IPS-15b (cell line): ENCODE measurements at regions not wholly inside any gene's neighbourhood (a gene's known extent, or its start where the extent isn't known, plus 50 kb on each side); places are given as distances from the start of the nearest gene placed in this dataset.

ENCODE experiments used
- H3K27me3 ChIP-seq: one replicate; pipeline ENCODE4 v1.6.1; 2013; ENCODE audit warnings: low read length; ENCODE audit not compliant: control insufficient read depth, insufficient read depth
- H3K36me3 ChIP-seq: one replicate; pipeline ENCODE4 v1.6.1; 2013; ENCODE audit warnings: low read length; ENCODE audit not compliant: control insufficient read depth, insufficient read depth
- H3K4me1 ChIP-seq: one replicate; pipeline ENCODE4 v1.6.1; 2013; ENCODE audit warnings: mild to moderate bottlenecking, low read length; ENCODE audit not compliant: control insufficient read depth, insufficient read depth
- H3K4me3 ChIP-seq: one replicate; pipeline ENCODE4 v1.5.1; 2013; ENCODE audit warnings: low read depth, low read length
- H3K9ac ChIP-seq: one replicate; pipeline ENCODE4 v1.6.1; 2013; ENCODE audit warnings: low read depth, mild to moderate bottlenecking, low read length
- H3K9me3 ChIP-seq: one replicate; pipeline ENCODE4 v1.6.1; 2013; ENCODE audit warnings: mild to moderate bottlenecking, low read length; ENCODE audit not compliant: control insufficient read depth, insufficient read depth

DNA sequence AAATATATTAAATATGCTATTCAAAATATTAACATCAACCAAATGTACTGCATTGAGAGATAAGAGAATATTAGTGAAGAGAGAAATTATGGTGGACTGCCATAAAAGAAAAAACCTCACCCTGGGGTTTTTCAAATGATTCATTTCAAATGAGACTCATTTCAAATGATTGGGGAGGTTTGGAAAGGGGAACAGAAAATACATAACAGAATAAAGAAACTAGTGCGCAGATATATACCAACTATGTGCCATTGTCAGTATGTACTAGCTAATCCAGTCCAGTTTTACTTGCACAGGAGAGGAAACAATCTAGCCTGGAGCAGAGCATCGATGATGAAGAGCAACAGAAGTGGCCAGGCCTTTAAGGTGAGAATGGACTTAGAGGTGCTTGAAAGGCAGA, 651.6 kb upstream of the RORB start:
- no peak overlapping the region for H3K4me3 ChIP-seq
- peak overlapping the region; percentile 29 for H3K9ac ChIP-seq
- no peaks in the 10 kb centered on the region for H3K27me3 ChIP-seq
- H3K9me3 ChIP-seq: no peaks in the 10 kb centered on the region
- no peaks in the 10 kb centered on the region for H3K36me3 ChIP-seq
- H3K4me1 ChIP-seq: peaks cover 23% of the 10 kb centered on the region

DNA sequence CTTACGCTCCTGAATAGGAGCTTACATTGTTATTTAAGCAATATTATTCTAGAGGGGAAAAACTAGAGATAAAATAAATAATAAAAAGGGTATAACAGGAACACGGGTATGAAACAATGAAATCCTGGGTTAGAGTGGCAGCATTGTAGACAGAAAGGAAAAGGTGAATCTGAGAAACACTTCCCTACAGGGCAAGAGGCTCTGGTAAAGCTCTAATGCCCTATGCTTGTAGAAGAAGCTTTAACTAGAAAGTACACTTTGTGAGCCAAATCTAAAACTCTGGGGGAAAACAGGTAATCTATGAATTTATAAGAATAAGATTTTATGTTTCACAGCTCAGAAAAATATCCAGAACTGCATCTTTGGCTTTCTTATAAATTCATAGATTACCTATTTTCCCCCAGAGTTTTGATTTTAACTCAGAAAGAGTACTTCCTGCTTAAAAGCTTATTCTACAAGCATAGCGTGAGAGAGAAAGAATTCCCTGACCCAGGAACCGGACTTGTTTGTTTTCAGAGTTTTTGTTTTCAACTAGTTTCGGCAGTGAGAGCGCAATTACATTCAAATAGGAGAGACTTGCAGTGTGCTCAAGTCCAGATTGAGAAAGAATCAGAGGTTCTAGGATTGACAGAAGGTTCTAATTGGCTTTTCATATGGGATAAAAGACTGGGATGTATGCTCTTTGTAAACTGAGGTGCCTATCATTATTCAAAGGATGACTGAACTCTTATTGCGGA, 651.0 kb upstream of the RORB start:
- H3K27me3 ChIP-seq: no peaks in the 10 kb centered on the region
- peak overlapping the region; percentile 29 for H3K9ac ChIP-seq
- no peaks in the 10 kb centered on the region for H3K36me3 ChIP-seq
- H3K4me1 ChIP-seq: peaks cover 23% of the 10 kb centered on the region
- no peaks in the 10 kb centered on the region for H3K9me3 ChIP-seq
- peak overlapping the region; percentile 5 for H3K4me3 ChIP-seq

DNA sequence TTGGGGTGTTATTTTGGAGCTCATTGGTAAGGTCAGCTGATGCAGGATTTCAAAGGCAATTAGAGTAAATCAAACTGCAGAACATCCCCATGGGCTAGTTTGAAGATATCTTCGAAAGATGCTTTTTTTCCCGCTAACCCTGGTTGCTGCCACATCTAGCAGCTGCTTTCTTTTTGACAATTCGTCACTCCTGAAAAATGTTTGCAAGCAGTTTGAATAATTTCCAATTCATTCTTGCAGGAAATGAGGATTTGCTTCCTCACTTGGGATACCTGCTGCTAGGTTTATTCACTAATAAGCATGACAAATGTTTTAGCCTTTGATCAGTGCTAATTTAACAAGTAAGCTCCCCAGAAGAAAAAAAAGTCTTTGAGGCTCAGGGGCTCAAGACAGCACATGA, 649.6 kb upstream of the RORB start:
- no peaks in the 10 kb centered on the region for H3K36me3 ChIP-seq
- no peak overlapping the region for H3K4me3 ChIP-seq
- H3K9ac ChIP-seq: no peak overlapping the region
- peaks cover 23% of the 10 kb centered on the region for H3K4me1 ChIP-seq
- no peaks in the 10 kb centered on the region for H3K27me3 ChIP-seq
- no peaks in the 10 kb centered on the region for H3K9me3 ChIP-seq

DNA sequence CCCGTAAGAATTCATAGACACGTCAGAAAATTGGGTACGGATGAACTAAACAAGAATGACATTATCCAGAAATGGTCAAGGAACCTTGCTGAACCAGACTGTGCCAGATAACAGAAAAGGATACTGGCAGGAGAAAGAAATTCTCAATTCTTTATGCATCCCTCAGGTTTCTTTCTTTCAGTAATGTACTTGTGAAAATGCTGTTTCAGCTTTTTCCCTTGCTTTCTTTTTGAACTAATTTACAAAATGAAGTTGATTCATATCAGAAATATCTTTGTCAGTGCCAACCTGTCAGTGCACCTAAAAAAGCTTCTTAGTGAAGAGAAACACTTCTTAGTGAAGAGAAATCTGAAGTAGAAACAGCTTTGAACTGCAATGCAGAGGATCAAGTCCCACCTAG, 643.6 kb upstream of the RORB start:
- Histone ChIP-seq H3K27me3 (no peaks in the 10 kb centered on the region), H3K4me3 (no peak overlapping the region), H3K9ac (no peak overlapping the region), H3K4me1 (no peaks in the 10 kb centered on the region), H3K36me3 (no peaks in the 10 kb centered on the region), H3K9me3 (no peaks in the 10 kb centered on the region)

- Histone ChIP-seq H3K4me1 (no peaks in the 10 kb centered on the region), H3K9ac (no peak overlapping the region), H3K27me3 (no peaks in the 10 kb centered on the region), H3K9me3 (no peaks in the 10 kb centered on the region), H3K4me3 (no peak overlapping the region), H3K36me3 (no peaks in the 10 kb centered on the region)
Measured at GRCh38 chr9:73855206-73855605, 641.9 kb upstream of the RORB start.

- Histone ChIP-seq H3K4me1 (no peaks in the 10 kb centered on the region), H3K4me3 (no peak overlapping the region), H3K27me3 (no peaks in the 10 kb centered on the region), H3K36me3 (no peaks in the 10 kb centered on the region), H3K9me3 (no peaks in the 10 kb centered on the region), H3K9ac (no peak overlapping the region)
Measured at GRCh38 chr9:73863924-73864323, 633.2 kb upstream of the RORB start.

DNA sequence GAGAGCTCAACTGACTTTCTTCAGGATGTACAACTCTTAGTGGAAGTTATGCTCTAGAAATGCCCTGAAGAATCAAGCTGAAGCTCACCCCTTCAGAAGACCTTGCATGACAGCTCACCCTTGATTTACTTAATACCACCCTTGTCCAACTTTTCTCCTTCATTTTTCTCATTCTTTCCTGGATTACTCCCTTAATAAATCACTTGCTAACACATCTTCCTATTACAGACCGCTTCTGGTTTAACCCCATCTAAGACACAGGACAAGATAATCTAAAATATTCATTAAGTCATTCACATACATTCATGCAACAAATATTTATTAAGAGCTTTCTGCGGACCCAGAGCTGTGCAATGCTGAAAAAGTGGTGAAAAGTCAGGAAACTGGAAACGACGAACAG, 630.7 kb upstream of the RORB start:
- Histone ChIP-seq H3K36me3 (no peaks in the 10 kb centered on the region), H3K4me3 (no peak overlapping the region), H3K4me1 (no peaks in the 10 kb centered on the region), H3K27me3 (no peaks in the 10 kb centered on the region), H3K9me3 (no peaks in the 10 kb centered on the region), H3K9ac (no peak overlapping the region)

DNA sequence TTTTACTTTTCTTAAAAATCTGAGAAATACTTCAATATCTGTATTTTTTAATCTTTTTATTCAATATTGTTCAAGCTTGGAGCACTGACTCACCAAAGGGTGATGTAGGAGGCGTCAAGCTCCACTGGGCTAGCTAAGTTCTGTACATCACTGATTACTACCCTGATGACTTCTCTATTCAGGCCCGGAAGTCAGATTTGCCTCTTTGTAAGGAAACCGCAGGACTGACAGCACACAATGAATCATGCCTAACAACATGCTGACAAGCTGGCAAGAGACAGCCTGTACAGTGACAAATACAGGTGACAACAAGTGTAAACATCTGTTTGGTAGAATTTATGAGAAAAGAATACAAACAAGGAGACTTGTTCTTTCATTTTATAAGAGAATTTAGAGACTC, 627.9 kb upstream of the RORB start:
- H3K4me1 ChIP-seq: no peaks in the 10 kb centered on the region
- H3K9me3 ChIP-seq: no peaks in the 10 kb centered on the region
- no peak overlapping the region for H3K4me3 ChIP-seq
- H3K9ac ChIP-seq: no peak overlapping the region
- H3K36me3 ChIP-seq: no peaks in the 10 kb centered on the region
- H3K27me3 ChIP-seq: no peaks in the 10 kb centered on the region

DNA sequence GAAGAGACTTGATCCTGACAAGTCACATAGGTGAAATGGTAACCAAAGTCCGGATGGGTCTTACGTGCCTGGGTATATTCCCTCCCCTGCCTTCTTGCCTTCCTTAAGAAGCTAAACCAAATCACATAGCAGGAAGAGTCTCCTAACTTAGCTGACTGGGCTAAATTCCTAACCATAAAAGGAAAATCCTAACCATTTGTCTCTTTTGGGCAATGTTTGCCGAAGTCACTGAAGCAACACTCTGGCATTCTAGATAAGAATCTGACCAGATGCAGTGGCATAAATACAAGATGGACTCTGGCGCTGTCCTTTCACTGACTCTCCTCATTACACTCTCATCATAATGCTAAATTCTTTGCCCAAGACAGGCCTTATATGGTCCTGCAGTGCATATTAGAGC, 625.5 kb upstream of the RORB start:
- Histone ChIP-seq H3K27me3 (no peaks in the 10 kb centered on the region), H3K36me3 (no peaks in the 10 kb centered on the region), H3K4me3 (no peak overlapping the region), H3K9me3 (no peaks in the 10 kb centered on the region), H3K9ac (no peak overlapping the region), H3K4me1 (no peaks in the 10 kb centered on the region)

- Histone ChIP-seq H3K9me3 (no peaks in the 10 kb centered on the region), H3K4me1 (no peaks in the 10 kb centered on the region), H3K4me3 (no peak overlapping the region), H3K36me3 (no peaks in the 10 kb centered on the region), H3K27me3 (no peaks in the 10 kb centered on the region), H3K9ac (no peak overlapping the region)
Measured at GRCh38 chr9:73872701-73873100, 624.4 kb upstream of the RORB start.

DNA sequence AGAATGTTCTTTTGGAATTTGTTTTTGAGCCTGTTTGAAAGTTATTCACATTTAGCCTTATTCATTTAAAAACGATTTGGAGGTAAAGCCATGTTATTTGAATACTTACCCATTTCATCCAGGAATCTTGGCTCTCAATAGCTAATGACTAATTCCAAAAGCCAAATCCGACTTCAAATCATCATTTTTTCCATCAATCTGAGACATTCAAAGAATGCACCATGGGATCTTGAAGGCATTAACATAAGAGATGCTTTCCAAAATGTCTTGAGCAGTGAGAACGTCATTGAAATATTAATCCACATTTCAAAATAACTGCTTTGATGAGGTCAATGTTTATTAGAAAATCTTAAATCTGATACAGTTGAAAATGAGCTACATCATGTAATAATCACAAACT, 617.0 kb upstream of the RORB start:
- H3K4me1 ChIP-seq: no peaks in the 10 kb centered on the region
- no peak overlapping the region for H3K4me3 ChIP-seq
- H3K9me3 ChIP-seq: no peaks in the 10 kb centered on the region
- no peaks in the 10 kb centered on the region for H3K27me3 ChIP-seq
- no peak overlapping the region for H3K9ac ChIP-seq
- H3K36me3 ChIP-seq: no peaks in the 10 kb centered on the region

DNA sequence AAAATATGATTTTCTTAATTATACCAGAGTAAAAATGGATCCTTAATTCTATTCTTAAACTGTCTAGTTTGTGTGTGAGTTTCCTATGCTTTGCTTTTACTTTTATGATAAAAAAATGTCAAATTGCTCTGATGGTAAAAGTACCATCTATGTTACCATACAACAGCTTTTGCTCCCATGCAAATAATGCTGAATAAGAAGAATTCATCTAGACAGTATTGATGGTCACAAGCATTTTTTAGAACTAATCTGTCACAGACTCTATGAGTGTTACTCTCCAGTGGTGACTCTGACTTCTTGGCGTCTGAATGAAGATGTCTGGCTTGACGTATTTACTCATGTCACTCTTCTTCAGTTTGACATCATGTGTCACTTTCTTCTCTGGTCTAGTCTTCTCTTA, 608.1 kb upstream of the RORB start:
- H3K36me3 ChIP-seq: no peaks in the 10 kb centered on the region
- H3K4me3 ChIP-seq: no peak overlapping the region
- H3K9me3 ChIP-seq: no peaks in the 10 kb centered on the region
- H3K4me1 ChIP-seq: no peaks in the 10 kb centered on the region
- no peaks in the 10 kb centered on the region for H3K27me3 ChIP-seq
- no peak overlapping the region for H3K9ac ChIP-seq
